ENCODE measurements at regions not wholly inside any gene's neighbourhood (a gene's known extent, or its start where the extent isn't known, plus 50 kb on each side); places are given as distances from the start of the nearest gene placed in this dataset.

GRCh38 chr5:13470263-13470662 lies 474.2 kb downstream of the DNAH5 start:
- no peak for TF ChIP-seq CTCF (conservative IDR thresholded peaks at IDR 0.05 in 1 of 2, IDR thresholded peaks at IDR 0.05 in 1 of 2; ENCODE audit: low read depth in 1 of 2, low read length in 2 of 2)
- no peak for TF ChIP-seq EZH2 (IDR thresholded peaks at IDR 0.05; ENCODE audit: low read length, missing control alignments)

All from fibroblast of lung (primary cell).